HEK293 (cell line): ENCODE measurements at regions not wholly inside any gene's neighbourhood (a gene's known extent, or its start where the extent isn't known, plus 50 kb on each side); places are given as distances from the start of the nearest gene placed in this dataset.

Experiments
- MYNN ChIP-seq: fragments of 450-650 bp; formaldehyde crosslinking; IDR thresholded peaks from 2 replicates; pipeline ENCODE4 v1.5.1; 2016; ENCODE audit warnings: missing biosample characterization, missing genetic modification characterization, borderline replicate concordance
- SCRT2 ChIP-seq: fragments of 450-650 bp; formaldehyde crosslinking; IDR thresholded peaks from 2 replicates; pipeline ENCODE4 v1.5.1; 2016; ENCODE audit warnings: missing biosample characterization, missing genetic modification characterization
- YY1 ChIP-seq: fragments of 450-650 bp; formaldehyde crosslinking; IDR thresholded peaks from 2 replicates; pipeline ENCODE4 v1.5.1; 2018; ENCODE audit warnings: missing biosample characterization, missing genetic modification characterization
- ZNF324 ChIP-seq: fragments of 450-650 bp; formaldehyde crosslinking; IDR thresholded peaks from 2 replicates; pipeline ENCODE4 v1.5.1; 2016; ENCODE audit warnings: missing biosample characterization, missing genetic modification characterization
- ZNF341 ChIP-seq: fragments of 450-650 bp; formaldehyde crosslinking; IDR thresholded peaks from 2 replicates; pipeline ENCODE4; 2016; ENCODE audit warnings: low read depth, missing biosample characterization, missing genetic modification characterization
- ZNF416 ChIP-seq: fragments of 450-650 bp; formaldehyde crosslinking; IDR thresholded peaks from 2 replicates; pipeline ENCODE4 v1.5.1; 2016; ENCODE audit warnings: missing biosample characterization, missing genetic modification characterization
- ZNF785 ChIP-seq: fragments of 450-650 bp; formaldehyde crosslinking; IDR thresholded peaks from 2 replicates; pipeline ENCODE4 v1.5.1; 2016; ENCODE audit warnings: missing biosample characterization, missing genetic modification characterization
- TF ChIP-seq, protein P1 (sequence below): fragments of 450-650 bp; formaldehyde crosslinking; IDR thresholded peaks from 2 replicates; pipeline ENCODE4 v1.5.1; 2017; ENCODE audit warnings: missing biosample characterization, missing genetic modification characterization
- TF ChIP-seq, protein P2 (sequence below): fragments of 450-650 bp; formaldehyde crosslinking; IDR thresholded peaks from 2 replicates; pipeline ENCODE4 v1.5.1; 2016; ENCODE audit warnings: missing biosample characterization, missing genetic modification characterization
- TF ChIP-seq, protein P3 (sequence below): fragments of 450-650 bp; formaldehyde crosslinking; IDR thresholded peaks from 2 replicates; pipeline ENCODE4 v1.5.1; 2016; ENCODE audit warnings: missing biosample characterization, missing genetic modification characterization

DNA sequence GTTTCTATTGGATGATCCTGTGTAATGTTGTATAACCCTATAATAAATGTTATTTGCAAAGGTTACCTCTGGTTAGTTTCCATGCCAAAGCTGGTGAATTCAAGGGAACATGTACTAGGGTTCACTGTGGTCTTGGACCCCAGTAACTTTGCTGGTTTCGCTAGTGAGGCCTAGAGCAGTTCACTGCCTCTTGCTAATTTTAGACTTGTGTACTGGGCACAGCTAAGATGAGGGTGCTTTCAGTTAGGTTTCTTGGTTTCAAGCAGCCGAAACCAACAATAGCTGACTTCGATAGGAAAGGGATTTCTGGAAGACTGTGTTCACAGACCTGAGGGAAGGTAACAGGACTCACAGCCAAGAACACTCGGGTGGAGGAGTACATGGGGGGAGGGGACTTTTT, 215.5 kb upstream of the BCOR start:
- TF ChIP-seq YY1 (tag by site-specific recombination) (no peak), SCRT2 (no peak), ZNF324 (no peak), MYNN (tag by site-specific recombination) (no peak), ZNF785 (tag by site-specific recombination) (no peak), ZNF416 (tag by site-specific recombination) (no peak), ZNF341 (no peak)
- TF ChIP-seq, protein P1, sequence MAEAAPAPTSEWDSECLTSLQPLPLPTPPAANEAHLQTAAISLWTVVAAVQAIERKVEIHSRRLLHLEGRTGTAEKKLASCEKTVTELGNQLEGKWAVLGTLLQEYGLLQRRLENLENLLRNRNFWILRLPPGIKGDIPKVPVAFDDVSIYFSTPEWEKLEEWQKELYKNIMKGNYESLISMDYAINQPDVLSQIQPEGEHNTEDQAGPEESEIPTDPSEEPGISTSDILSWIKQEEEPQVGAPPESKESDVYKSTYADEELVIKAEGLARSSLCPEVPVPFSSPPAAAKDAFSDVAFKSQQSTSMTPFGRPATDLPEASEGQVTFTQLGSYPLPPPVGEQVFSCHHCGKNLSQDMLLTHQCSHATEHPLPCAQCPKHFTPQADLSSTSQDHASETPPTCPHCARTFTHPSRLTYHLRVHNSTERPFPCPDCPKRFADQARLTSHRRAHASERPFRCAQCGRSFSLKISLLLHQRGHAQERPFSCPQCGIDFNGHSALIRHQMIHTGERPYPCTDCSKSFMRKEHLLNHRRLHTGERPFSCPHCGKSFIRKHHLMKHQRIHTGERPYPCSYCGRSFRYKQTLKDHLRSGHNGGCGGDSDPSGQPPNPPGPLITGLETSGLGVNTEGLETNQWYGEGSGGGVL (tag by site-specific recombination), result no peak
- TF ChIP-seq, protein P2, sequence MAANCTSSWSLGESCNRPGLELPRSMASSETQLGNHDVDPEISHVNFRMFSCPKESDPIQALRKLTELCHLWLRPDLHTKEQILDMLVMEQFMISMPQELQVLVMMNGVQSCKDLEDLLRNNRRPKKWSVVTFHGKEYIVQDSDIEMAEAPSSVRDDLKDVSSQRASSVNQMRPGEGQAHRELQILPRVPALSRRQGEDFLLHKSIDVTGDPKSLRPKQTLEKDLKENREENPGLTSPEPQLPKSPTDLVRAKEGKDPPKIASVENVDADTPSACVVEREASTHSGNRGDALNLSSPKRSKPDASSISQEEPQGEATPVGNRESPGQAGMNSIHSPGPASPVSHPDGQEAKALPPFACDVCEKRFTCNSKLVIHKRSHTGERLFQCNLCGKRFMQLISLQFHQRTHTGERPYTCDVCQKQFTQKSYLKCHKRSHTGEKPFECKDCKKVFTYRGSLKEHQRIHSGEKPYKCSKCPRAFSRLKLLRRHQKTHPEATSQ, result no peak
- TF ChIP-seq, protein P3, sequence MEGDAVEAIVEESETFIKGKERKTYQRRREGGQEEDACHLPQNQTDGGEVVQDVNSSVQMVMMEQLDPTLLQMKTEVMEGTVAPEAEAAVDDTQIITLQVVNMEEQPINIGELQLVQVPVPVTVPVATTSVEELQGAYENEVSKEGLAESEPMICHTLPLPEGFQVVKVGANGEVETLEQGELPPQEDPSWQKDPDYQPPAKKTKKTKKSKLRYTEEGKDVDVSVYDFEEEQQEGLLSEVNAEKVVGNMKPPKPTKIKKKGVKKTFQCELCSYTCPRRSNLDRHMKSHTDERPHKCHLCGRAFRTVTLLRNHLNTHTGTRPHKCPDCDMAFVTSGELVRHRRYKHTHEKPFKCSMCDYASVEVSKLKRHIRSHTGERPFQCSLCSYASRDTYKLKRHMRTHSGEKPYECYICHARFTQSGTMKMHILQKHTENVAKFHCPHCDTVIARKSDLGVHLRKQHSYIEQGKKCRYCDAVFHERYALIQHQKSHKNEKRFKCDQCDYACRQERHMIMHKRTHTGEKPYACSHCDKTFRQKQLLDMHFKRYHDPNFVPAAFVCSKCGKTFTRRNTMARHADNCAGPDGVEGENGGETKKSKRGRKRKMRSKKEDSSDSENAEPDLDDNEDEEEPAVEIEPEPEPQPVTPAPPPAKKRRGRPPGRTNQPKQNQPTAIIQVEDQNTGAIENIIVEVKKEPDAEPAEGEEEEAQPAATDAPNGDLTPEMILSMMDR (tag by site-specific recombination), result no peak
